Prostate gland (tissue), 2 donors: ENCODE measurements at regions not wholly inside any gene's neighbourhood (a gene's known extent, or its start where the extent isn't known, plus 50 kb on each side); places are given as distances from the start of the nearest gene placed in this dataset.

Experiments used
- DNase-seq: peaks from one replicate; pipeline ENCODE4 v3.0.0-alpha.2; 2019; ENCODE audit warnings: low spot score
- H3K27ac ChIP-seq, 2 donors: fragments of 200-600 bp; sonication (generic); 2 replicates each; pipeline ENCODE4 v1.5.1; 2017 to 2019
- H3K27me3 ChIP-seq: fragments of 200-600 bp; sonication (generic); replicated peaks from 2 replicates; pipeline ENCODE4 v1.5.1; 2019; ENCODE audit not compliant: insufficient read depth
- H3K36me3 ChIP-seq, 2 donors: fragments of 200-600 bp; sonication (generic); 1 replicate in 1 of 2; 2 replicates in 1 of 2; pipeline versions ENCODE4 v1.5.1 to v1.8.1; 2017 to 2019
- H3K4me1 ChIP-seq: fragments of 200-600 bp; sonication (generic); replicated peaks from 2 replicates; pipeline ENCODE4 v1.5.1; 2019
- H3K4me3 ChIP-seq, 2 donors: fragments of 200-600 bp; sonication (generic); 2 replicates each; pipeline ENCODE4 v1.5.1; 2017 to 2019
- H3K9me3 ChIP-seq: fragments of 200-600 bp; sonication (generic); 2 replicates; pipeline ENCODE4 v1.5.1; 2017
- CTCF ChIP-seq, 4 experiments: fragments of 200-600 bp in 2 of 4; fragments of 450-650 bp in 2 of 4; sonication (generic) in 2 of 4; IDR thresholded peaks; 1 replicate in 3 of 4; 2 replicates in 1 of 4; pipeline ENCODE4 v1.5.1; 2016 to 2019; ENCODE audit warnings: antibody characterized with exemption in 4 of 4, mild to moderate bottlenecking in 2 of 4, moderate library complexity in 2 of 4
- POLR2A ChIP-seq: fragments of 450-650 bp; IDR thresholded peaks from one replicate; pipeline ENCODE4 v1.6.1; 2016; ENCODE audit warnings: antibody characterized with exemption, mild to moderate bottlenecking
- POLR2AphosphoS5 ChIP-seq: sonication (generic); formaldehyde crosslinking; IDR thresholded peaks from one replicate; pipeline ENCODE4 v1.6.1; 2017; ENCODE audit warnings: antibody characterized with exemption
- WGBS: methylation state at CpG from one replicate; pipeline ENCODE4 v1.1.5; 2018; 5-methylcytosine and 5-hydroxymethylcytosine counted together
- intact Hi-C: fragments of 100-400 bp; cut with DNase I; formaldehyde crosslinking; loops from one replicate; pipeline ENCODE4 v1.14.2; 2022

GRCh38 chr9:7907551-7908337 is 108.2 kb upstream of the DMAC1 start:
- Histone ChIP-seq H3K27ac (no peak overlapping the region), H3K4me3 (no peak overlapping the region), H3K27me3 (no peaks in the 10 kb centered on the region), H3K36me3 (no peaks in the 10 kb centered on the region), H3K9me3 (no peaks in the 10 kb centered on the region), H3K4me1 (no peaks in the 10 kb centered on the region)
- DNase-seq = no peak
- 90% methylated on average over 5 of the region's 5 CpGs for WGBS
- TF ChIP-seq POLR2A (no peak), CTCF (IDR thresholded peaks at IDR 0.05) (no peak), POLR2AphosphoS5 (no peak)
- intact Hi-C loops = no loop called here

- WGBS = 88% methylated on average over 2 of the region's 2 CpGs
- H3K9me3 ChIP-seq = no peaks in the 10 kb centered on the region
- DNase-seq = no peak
- no peaks in the 10 kb centered on the region for H3K4me1 ChIP-seq
- intact Hi-C loops = no loop called here
- H3K36me3 ChIP-seq = no peaks in the 10 kb centered on the region
- no peak for TF ChIP-seq POLR2A
- no peak for TF ChIP-seq POLR2AphosphoS5
- no peak for TF ChIP-seq CTCF (IDR thresholded peaks at IDR 0.05)
- H3K4me3 ChIP-seq = no peak overlapping the region
- H3K27ac ChIP-seq = no peak overlapping the region
- no peaks in the 10 kb centered on the region for H3K27me3 ChIP-seq
Observed at GRCh38 chr9:7906783-7907550, 107.4 kb upstream of the DMAC1 start.

- no peak overlapping the region for H3K27ac ChIP-seq
- intact Hi-C loops = no loop called here
Observed at GRCh38 chr9:7901621-7902020, 102.0 kb upstream of the DMAC1 start.

GRCh38 chr9:7900541-7900940 is 101.0 kb upstream of the DMAC1 start:
- Histone ChIP-seq H3K36me3 (no peaks in the 10 kb centered on the region), H3K27me3 (no peaks in the 10 kb centered on the region), H3K4me1 (no peaks in the 10 kb centered on the region), H3K4me3 (no peak overlapping the region), H3K27ac (no peak overlapping the region), H3K9me3 (no peaks in the 10 kb centered on the region)
- WGBS = 90% methylated on average over 3 of the region's 3 CpGs
- no peak for DNase-seq
- intact Hi-C loops = no loop called here
- TF ChIP-seq CTCF (IDR thresholded peaks at IDR 0.05) (no peak), POLR2A (no peak), POLR2AphosphoS5 (no peak)

More at GRCh38 chr9:7901621-7902020, 102.0 kb upstream of the DMAC1 start:
- no peaks in the 10 kb centered on the region for H3K36me3 ChIP-seq
- WGBS = 62% methylated on average over 4 of the region's 4 CpGs
- TF ChIP-seq POLR2A = no peak
- no peak for TF ChIP-seq CTCF (IDR thresholded peaks at IDR 0.05)
- TF ChIP-seq POLR2AphosphoS5 = no peak
- H3K27me3 ChIP-seq = no peaks in the 10 kb centered on the region
- no peak for DNase-seq
- no peaks in the 10 kb centered on the region for H3K9me3 ChIP-seq
- H3K4me1 ChIP-seq = no peaks in the 10 kb centered on the region
- no peak overlapping the region for H3K4me3 ChIP-seq
